GM19025 (cell line): ENCODE measurements at regions not wholly inside any gene's neighbourhood (a gene's known extent, or its start where the extent isn't known, plus 50 kb on each side); places are given as distances from the start of the nearest gene placed in this dataset.
"Not testable (repeated sequence)": the region's sequence is repeated elsewhere in the genome, so short reads cannot be mapped to it uniquely, and the experiment has no call there.

Experiments used
- ATAC-seq: cut with Tn5 transposase; IDR thresholded peaks from one replicate; pipeline ENCODE4 v1.9.1; 2021; ENCODE audit warnings: mild to moderate bottlenecking, low read depth, moderate library complexity; ENCODE audit not compliant: unreplicated experiment

- ATAC-seq: not testable (repeated sequence)
Observed at GRCh38 chr21:10363321-10363720, 158.1 kb upstream of the TPTE start.

- ATAC-seq: not testable (repeated sequence)
Observed at GRCh38 chr21:10366210-10366609, 155.2 kb upstream of the TPTE start.

- not testable (repeated sequence) for ATAC-seq
Observed at GRCh38 chr21:10367586-10367985, 153.8 kb upstream of the TPTE start.

- ATAC-seq: not testable (repeated sequence)
Observed at GRCh38 chr21:10368323-10368798, 153.0 kb upstream of the TPTE start.

- ATAC-seq: not testable (repeated sequence)
Observed at GRCh38 chr21:10369289-10369688, 152.1 kb upstream of the TPTE start.

- not testable (repeated sequence) for ATAC-seq
Observed at GRCh38 chr21:10377758-10378157, 143.6 kb upstream of the TPTE start.

- ATAC-seq: not testable (repeated sequence)
Observed at GRCh38 chr21:10379816-10380215, 141.6 kb upstream of the TPTE start.

- ATAC-seq: not testable (repeated sequence)
Observed at GRCh38 chr21:10381687-10382060, 139.7 kb upstream of the TPTE start.

- not testable (repeated sequence) for ATAC-seq
Observed at GRCh38 chr21:10382135-10382534, 139.2 kb upstream of the TPTE start.

- not testable (repeated sequence) for ATAC-seq
Observed at GRCh38 chr21:10382580-10382979, 138.8 kb upstream of the TPTE start.

- ATAC-seq: not testable (repeated sequence)
Observed at GRCh38 chr21:10383571-10383970, 137.8 kb upstream of the TPTE start.

- ATAC-seq: not testable (repeated sequence)
Observed at GRCh38 chr21:10384304-10384861, 137.0 kb upstream of the TPTE start.

- not testable (repeated sequence) for ATAC-seq
Observed at GRCh38 chr21:10385202-10385601, 136.2 kb upstream of the TPTE start.

- ATAC-seq: not testable (repeated sequence)
Observed at GRCh38 chr21:10385898-10386527, 135.4 kb upstream of the TPTE start.

- ATAC-seq: not testable (repeated sequence)
Observed at GRCh38 chr21:10387692-10388450, 133.5 kb upstream of the TPTE start.

GRCh38 chr21:10388625-10389024, 132.8 kb upstream of the TPTE start:
- ATAC-seq: not testable (repeated sequence)

- ATAC-seq: not testable (repeated sequence)
Observed at GRCh38 chr21:10392301-10392700, 129.1 kb upstream of the TPTE start.

GRCh38 chr21:10395963-10396362, 125.4 kb upstream of the TPTE start:
- ATAC-seq: not testable (repeated sequence)

- not testable (repeated sequence) for ATAC-seq
Observed at GRCh38 chr21:10397495-10397915, 123.9 kb upstream of the TPTE start.

GRCh38 chr21:10398692-10399489, 122.5 kb upstream of the TPTE start:
- ATAC-seq: not testable (repeated sequence)
